GM12873 (cell line): ENCODE measurements at regions not wholly inside any gene's neighbourhood (a gene's known extent, or its start where the extent isn't known, plus 50 kb on each side); places are given as distances from the start of the nearest gene placed in this dataset.

Experiments used
- CTCF ChIP-seq: IDR thresholded peaks from 2 replicates; pipeline ENCODE4 v1.5.1; 2012; ENCODE audit warnings: low read depth, mild to moderate bottlenecking, moderate library complexity, low read length, control low read depth; ENCODE audit not compliant: insufficient read depth; ENCODE audit errors: missing control alignments

GRCh38 chr15:20192982-20193929, 348.3 kb downstream of the GOLGA6L6 start:
- TF ChIP-seq CTCF = peak; percentile 24

- TF ChIP-seq CTCF = no peak
Measured at GRCh38 chr15:20106026-20106425, 435.6 kb downstream of the GOLGA6L6 start.

GRCh38 chr15:19992428-19992827, 549.2 kb downstream of the GOLGA6L6 start:
- no peak for TF ChIP-seq CTCF

- TF ChIP-seq CTCF = no peak
Measured at GRCh38 chr15:19988094-19988660, 553.4 kb downstream of the GOLGA6L6 start.

GRCh38 chr15:19987389-19988048, 554.1 kb downstream of the GOLGA6L6 start:
- peak; percentile 25 for TF ChIP-seq CTCF

GRCh38 chr15:19984101-19984500, 557.5 kb downstream of the GOLGA6L6 start:
- no peak for TF ChIP-seq CTCF

- TF ChIP-seq CTCF = no peak
Measured at GRCh38 chr15:19974998-19975397, 566.6 kb downstream of the GOLGA6L6 start.
